Erythroblast (primary cell): ENCODE measurements at regions not wholly inside any gene's neighbourhood (a gene's known extent, or its start where the extent isn't known, plus 50 kb on each side); places are given as distances from the start of the nearest gene placed in this dataset.

Source experiments
- DNase-seq, 2 experiments: peaks; one replicate each; lab custom pipeline; 2025; lab: John Stamatoyannopoulos, UW
- GATA1 ChIP-seq: IDR thresholded peaks from 2 replicates; pipeline ENCODE4 v1.6.1; 2011; ENCODE audit warnings: low read depth, mild to moderate bottlenecking, control low read depth, low read length, moderate library complexity
- POLR2A ChIP-seq: IDR thresholded peaks from 2 replicates; pipeline ENCODE4 v1.6.1; 2011; ENCODE audit warnings: mild to moderate bottlenecking, low read length

DNA sequence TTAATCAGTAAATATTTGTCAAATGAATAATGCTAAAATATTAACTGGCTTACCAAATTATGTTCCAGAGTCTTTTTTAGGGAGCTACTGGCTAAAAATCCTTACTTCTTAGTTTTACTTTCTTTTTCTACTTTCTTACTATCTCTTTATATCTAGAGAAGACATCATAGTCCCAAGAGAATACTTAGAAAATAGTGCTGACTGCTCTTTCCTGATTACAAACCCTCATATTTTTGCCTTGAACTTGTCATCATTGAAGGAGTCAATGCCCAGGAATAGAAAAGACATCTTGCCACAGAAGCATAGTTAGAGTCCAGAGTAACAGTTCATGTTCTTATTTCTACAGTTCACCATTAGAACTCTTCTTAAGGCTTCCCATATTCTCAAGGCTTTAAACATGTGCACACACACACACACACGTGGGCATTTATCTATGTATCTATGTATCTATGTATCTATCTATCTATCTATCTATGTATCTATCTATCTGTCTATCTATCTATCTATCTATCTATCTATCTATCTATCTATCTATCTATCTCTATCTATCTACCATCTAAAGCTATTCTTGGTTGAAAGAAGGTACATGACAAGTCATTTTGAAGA lies 654.3 kb downstream of the ANXA1 start:
- DNase-seq = no peak
- TF ChIP-seq GATA1 = no peak
- TF ChIP-seq POLR2A = no peak

DNA sequence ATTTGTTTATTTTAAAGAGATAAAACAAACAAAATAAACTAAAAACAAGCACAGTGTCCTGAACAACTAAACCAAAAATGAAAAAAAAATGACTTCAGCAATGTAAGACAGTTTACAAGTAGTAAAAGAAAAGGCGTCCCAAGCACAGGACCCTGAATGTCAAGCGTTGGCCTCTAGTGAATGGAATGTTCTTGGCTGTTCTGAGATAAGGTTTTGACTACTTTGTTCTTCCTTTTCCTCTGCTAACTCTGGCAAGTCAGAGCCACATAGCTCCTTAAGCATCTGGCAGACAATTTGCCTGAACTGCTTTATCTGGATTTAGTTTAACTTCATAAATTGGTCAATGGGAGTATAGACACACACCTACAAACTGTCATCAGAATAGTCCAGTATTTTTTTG lies 655.2 kb downstream of the ANXA1 start:
- TF ChIP-seq POLR2A (no peak), GATA1 (no peak)
- DNase-seq = no peak

DNA sequence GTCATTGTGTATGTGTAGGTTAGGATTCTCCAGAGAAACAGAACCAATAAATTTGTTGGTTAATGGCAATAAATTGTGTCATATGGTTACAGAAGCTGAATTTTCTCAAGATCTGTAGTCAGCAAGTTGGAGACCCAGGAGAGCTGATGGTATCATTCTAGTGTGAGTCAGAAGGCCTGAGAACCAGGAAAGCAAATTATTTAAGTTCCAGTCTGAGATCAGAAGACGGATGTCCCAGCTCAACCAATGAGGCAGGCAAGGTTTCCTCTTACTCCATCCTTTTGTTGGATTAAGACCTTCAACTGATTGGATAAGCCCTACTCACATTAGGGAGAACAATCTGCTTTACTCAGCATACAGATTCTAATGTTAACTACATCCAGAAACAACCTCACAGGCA lies 656.3 kb downstream of the ANXA1 start:
- no peak for DNase-seq
- TF ChIP-seq POLR2A = no peak
- no peak for TF ChIP-seq GATA1

DNA sequence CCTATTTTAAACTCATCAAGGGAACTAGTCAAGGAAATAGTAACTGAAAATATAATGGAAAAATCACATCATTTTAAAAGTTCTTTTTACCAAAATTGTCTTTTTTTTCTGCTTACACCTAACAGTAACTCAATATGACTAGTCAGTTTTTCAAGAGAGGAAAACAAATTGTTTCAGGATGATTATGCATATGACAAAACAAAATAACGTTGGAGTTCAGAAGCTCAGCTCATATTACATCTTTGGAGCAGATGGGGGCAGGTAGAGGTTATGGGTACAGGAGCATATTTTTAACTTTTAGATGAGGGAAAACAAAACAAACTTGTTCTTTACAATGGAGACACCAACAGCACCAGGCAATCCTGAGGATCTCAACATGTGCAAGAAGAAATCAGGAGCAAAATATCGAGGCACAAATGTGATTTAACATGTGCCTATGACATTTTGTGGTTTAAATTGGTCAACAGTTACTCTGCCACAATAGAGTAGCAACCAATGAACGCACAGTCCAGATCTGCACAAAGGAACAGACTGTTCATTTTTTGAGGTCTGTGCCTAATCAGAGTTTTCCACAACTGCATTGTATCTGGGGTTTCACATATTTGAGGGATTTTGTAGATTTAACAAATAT lies 659.0 kb downstream of the ANXA1 start:
- TF ChIP-seq GATA1 (no peak), POLR2A (no peak)
- no peak for DNase-seq

DNA sequence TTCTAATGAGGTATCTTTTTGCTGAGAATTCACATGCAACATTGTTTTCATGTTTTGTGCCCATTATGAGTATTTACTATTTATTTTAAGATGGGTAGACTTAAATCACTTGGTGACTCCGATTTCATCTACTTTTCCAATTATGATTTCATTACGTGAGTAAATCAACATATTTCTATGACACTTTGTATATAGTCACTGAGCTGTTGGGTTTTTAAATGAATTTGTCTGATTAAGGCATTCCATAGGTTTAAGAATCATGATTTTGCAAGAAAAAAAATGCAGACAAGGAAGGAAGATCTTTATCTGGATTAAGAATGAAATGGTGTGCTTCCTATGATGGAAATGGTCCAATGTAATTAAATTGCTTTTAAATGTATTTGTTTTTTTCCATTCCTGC lies 661.9 kb downstream of the ANXA1 start:
- DNase-seq = no peak
- TF ChIP-seq POLR2A (no peak), GATA1 (no peak)

DNA sequence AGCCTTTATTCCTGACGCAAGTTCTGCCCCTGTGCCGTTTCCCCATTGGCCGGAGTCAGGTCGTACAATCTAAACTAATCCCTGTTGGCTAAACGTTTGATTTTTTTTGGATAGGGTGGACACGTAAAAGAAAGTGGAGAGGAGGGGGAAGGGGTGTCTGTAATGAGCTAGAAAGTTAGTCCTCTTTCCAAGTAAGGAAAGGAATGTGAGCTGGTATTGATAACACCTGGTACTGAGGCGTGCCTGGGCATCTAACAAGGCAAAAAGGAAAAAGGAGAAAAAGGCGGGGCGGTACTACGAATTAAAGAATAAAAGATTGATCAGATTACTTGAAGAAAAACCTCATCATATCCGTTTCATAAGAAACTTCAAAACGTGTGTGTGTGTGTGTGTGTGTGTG lies 665.2 kb downstream of the ANXA1 start:
- TF ChIP-seq POLR2A (no peak), GATA1 (no peak)
- no peak for DNase-seq

DNA sequence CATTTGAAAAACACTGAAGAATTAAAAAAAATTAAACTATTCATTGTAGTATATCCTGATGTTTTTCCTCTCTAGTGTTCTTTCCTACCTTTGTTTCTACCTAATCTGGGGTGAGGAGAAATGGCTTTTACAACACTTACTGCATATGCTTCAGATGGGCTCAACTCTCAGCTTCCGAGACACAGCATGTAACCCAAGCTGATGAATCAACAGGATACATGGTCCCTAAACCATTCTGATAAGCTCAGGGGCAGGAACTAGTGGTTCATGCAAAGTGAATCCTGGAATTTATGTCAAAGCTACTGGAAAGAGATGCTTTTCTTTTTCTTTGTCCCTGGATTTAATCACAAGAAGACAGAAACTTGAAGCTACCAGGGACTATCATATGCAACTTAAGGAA lies 672.5 kb upstream of the RORB start:
- DNase-seq = no peak
- no peak for TF ChIP-seq POLR2A
- TF ChIP-seq GATA1 = no peak

DNA sequence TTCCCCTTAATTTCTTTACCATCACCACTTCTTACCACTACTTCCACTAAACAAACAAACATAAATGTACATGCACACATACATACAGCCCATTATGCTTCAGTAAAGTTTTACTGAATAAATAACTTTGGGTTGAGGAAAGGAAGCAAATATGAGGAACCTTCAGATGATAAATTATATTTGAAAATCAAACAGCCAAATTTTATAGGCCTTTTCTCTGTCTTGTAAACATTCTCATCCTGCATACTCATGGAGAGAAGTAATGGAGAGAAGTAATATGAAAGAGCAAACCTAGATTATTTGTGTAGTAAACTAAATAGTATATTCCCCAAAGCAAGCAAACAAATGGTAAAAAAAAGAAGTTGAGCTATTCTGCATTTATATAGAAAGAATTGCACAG lies 658.3 kb upstream of the RORB start:
- DNase-seq = no peak
- TF ChIP-seq GATA1 (no peak), POLR2A (no peak)

DNA sequence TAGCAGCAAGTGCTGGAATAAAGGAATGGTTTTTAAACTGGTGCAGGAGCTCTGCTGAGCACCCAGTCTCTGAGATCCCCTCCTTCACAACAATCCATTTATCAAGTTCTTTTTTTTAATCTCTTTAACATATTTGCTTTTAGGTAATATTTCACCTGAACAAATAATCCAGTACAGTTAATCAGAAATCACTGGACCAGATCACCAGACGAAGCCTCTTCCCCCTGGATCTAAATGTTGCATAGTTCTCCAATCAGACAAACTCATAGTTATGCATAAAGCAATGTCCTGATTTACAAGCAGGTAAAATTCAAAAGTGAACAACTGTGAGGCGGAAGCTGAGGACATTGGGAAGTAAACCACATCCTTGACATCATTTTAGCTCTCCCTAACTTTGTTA lies 657.7 kb upstream of the RORB start:
- DNase-seq = no peak
- no peak for TF ChIP-seq POLR2A
- TF ChIP-seq GATA1 = no peak

DNA sequence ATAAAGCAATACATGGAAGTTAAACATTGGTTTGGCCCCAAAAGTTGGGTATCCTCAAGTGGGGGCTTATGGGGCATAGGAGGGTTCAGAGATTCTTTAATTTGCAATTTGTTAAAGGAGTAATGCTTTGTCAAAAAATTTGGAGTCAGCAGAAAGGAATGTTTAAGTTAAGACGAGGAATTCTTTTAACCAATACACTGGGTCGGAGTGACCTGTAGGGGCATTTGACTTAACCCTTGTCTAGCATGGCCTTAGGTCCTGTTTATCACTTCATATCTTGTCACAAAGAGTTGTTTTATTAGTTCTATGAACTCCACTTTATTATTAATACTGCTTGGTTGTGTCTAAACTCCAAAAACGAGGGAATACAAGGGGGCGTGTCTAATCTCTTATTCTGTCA lies 656.1 kb upstream of the RORB start:
- no peak for TF ChIP-seq GATA1
- TF ChIP-seq POLR2A = no peak
- DNase-seq = no peak

DNA sequence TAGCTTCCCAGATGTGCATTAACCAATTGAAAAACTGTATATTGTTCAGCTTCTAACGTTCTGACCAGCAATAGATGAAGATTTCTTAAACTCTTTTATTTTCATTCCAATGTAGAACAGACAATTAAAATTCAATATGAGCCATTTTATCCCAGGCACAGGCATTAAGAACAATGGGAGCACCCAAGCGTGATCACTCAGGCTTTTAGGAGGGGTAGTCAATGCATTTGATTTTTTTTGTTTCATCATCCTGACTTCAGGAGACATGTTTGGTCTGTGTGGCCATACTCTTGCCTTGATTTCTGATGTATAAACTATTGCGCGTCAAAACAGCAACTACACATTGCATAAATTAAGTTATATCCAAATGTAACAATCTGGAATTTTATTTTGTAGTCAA lies 653.0 kb upstream of the RORB start:
- no peak for TF ChIP-seq GATA1
- TF ChIP-seq POLR2A = no peak

DNA sequence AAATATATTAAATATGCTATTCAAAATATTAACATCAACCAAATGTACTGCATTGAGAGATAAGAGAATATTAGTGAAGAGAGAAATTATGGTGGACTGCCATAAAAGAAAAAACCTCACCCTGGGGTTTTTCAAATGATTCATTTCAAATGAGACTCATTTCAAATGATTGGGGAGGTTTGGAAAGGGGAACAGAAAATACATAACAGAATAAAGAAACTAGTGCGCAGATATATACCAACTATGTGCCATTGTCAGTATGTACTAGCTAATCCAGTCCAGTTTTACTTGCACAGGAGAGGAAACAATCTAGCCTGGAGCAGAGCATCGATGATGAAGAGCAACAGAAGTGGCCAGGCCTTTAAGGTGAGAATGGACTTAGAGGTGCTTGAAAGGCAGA lies 651.6 kb upstream of the RORB start:
- no peak for DNase-seq
- TF ChIP-seq POLR2A (no peak), GATA1 (no peak)

More for the DNA sequence above, 653.0 kb upstream of the RORB start:
- DNase-seq = no peak

DNA sequence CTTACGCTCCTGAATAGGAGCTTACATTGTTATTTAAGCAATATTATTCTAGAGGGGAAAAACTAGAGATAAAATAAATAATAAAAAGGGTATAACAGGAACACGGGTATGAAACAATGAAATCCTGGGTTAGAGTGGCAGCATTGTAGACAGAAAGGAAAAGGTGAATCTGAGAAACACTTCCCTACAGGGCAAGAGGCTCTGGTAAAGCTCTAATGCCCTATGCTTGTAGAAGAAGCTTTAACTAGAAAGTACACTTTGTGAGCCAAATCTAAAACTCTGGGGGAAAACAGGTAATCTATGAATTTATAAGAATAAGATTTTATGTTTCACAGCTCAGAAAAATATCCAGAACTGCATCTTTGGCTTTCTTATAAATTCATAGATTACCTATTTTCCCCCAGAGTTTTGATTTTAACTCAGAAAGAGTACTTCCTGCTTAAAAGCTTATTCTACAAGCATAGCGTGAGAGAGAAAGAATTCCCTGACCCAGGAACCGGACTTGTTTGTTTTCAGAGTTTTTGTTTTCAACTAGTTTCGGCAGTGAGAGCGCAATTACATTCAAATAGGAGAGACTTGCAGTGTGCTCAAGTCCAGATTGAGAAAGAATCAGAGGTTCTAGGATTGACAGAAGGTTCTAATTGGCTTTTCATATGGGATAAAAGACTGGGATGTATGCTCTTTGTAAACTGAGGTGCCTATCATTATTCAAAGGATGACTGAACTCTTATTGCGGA lies 651.0 kb upstream of the RORB start:
- no peak for DNase-seq
- no peak for TF ChIP-seq GATA1
- TF ChIP-seq POLR2A = no peak

DNA sequence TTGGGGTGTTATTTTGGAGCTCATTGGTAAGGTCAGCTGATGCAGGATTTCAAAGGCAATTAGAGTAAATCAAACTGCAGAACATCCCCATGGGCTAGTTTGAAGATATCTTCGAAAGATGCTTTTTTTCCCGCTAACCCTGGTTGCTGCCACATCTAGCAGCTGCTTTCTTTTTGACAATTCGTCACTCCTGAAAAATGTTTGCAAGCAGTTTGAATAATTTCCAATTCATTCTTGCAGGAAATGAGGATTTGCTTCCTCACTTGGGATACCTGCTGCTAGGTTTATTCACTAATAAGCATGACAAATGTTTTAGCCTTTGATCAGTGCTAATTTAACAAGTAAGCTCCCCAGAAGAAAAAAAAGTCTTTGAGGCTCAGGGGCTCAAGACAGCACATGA lies 649.6 kb upstream of the RORB start:
- no peak for DNase-seq
- TF ChIP-seq GATA1 = no peak
- no peak for TF ChIP-seq POLR2A
